COLO829 (cell line): ENCODE measurements at regions not wholly inside any gene's neighbourhood (a gene's known extent, or its start where the extent isn't known, plus 50 kb on each side); places are given as distances from the start of the nearest gene placed in this dataset.
A peak's percentile ranks its signal among the peaks of the same experiment; 100 is the strongest.
"Not testable (repeated sequence)": the region's sequence is repeated elsewhere in the genome, so short reads cannot be mapped to it uniquely, and the experiment has no call there.

Experiments
- DNase-seq: peaks from one replicate; pipeline ENCODE4 v3.0.0; 2012; ENCODE audit warnings: low spot score

GRCh38 chr3:15851735-15852134 lies 54.0 kb upstream of the ANKRD28 start:
- no peak for DNase-seq

- no peak for DNase-seq
Measured at GRCh38 chr3:15858547-15859506, 61.0 kb upstream of the ANKRD28 start.

- DNase-seq, result peak; percentile 15
Measured at GRCh38 chr3:15859507-15860013, 61.8 kb upstream of the ANKRD28 start.

GRCh38 chr3:15860014-15860934 lies 62.5 kb upstream of the ANKRD28 start:
- no peak for DNase-seq

GRCh38 chr3:15861163-15861562 lies 63.4 kb upstream of the ANKRD28 start:
- no peak for DNase-seq

GRCh38 chr3:15872807-15873206 lies 75.0 kb upstream of the ANKRD28 start:
- no peak for DNase-seq

GRCh38 chr3:15873415-15873814 lies 75.6 kb upstream of the ANKRD28 start:
- no peak for DNase-seq

GRCh38 chr3:15875016-15875689 lies 77.4 kb upstream of the ANKRD28 start:
- no peak for DNase-seq

GRCh38 chr3:15876669-15877068 lies 78.9 kb upstream of the ANKRD28 start:
- no peak for DNase-seq

GRCh38 chr3:15877813-15878212 lies 80.0 kb upstream of the ANKRD28 start:
- no peak for DNase-seq

GRCh38 chr3:15879787-15880186 lies 82.0 kb upstream of the ANKRD28 start:
- DNase-seq, result not testable (repeated sequence)

- no peak for DNase-seq
Measured at GRCh38 chr3:15882577-15882976, 84.8 kb upstream of the ANKRD28 start.

- no peak for DNase-seq
Measured at GRCh38 chr3:15884132-15884531, 86.4 kb upstream of the ANKRD28 start.

GRCh38 chr3:15886521-15886920 lies 88.7 kb upstream of the ANKRD28 start:
- no peak for DNase-seq

- DNase-seq, result no peak
Measured at GRCh38 chr3:15887261-15887660, 89.5 kb upstream of the ANKRD28 start.

- no peak for DNase-seq
Measured at GRCh38 chr3:15889936-15890335, 92.2 kb upstream of the ANKRD28 start.

GRCh38 chr3:15892311-15893227 lies 94.8 kb upstream of the ANKRD28 start:
- DNase-seq, result no peak

- no peak for DNase-seq
Measured at GRCh38 chr3:15894382-15894781, 96.6 kb upstream of the ANKRD28 start.

GRCh38 chr3:15896500-15896899 lies 98.7 kb upstream of the ANKRD28 start:
- DNase-seq, result no peak

- DNase-seq, result peak; percentile 10
Measured at GRCh38 chr3:15899388-15899787, 101.6 kb upstream of the ANKRD28 start.

GRCh38 chr3:15903164-15903563 lies 105.4 kb upstream of the ANKRD28 start:
- DNase-seq, result no peak
